GM12874 (cell line): ENCODE measurements at regions not wholly inside any gene's neighbourhood (a gene's known extent, or its start where the extent isn't known, plus 50 kb on each side); places are given as distances from the start of the nearest gene placed in this dataset.

Experiments
- CTCF ChIP-seq: IDR thresholded peaks from 2 replicates; pipeline ENCODE4 v1.5.1; 2011; ENCODE audit warnings: low read depth, mild to moderate bottlenecking, control low read depth, low read length, moderate library complexity; ENCODE audit not compliant: insufficient read depth

- TF ChIP-seq CTCF: no peak
Measured at GRCh38 chr2:236967499-236967783, 118.2 kb upstream of the COPS8 start.

- TF ChIP-seq CTCF: no peak
Measured at GRCh38 chr2:236968101-236968879, 117.4 kb upstream of the COPS8 start.

GRCh38 chr2:236968880-236969534 is 116.7 kb upstream of the COPS8 start:
- TF ChIP-seq CTCF: no peak

DNA sequence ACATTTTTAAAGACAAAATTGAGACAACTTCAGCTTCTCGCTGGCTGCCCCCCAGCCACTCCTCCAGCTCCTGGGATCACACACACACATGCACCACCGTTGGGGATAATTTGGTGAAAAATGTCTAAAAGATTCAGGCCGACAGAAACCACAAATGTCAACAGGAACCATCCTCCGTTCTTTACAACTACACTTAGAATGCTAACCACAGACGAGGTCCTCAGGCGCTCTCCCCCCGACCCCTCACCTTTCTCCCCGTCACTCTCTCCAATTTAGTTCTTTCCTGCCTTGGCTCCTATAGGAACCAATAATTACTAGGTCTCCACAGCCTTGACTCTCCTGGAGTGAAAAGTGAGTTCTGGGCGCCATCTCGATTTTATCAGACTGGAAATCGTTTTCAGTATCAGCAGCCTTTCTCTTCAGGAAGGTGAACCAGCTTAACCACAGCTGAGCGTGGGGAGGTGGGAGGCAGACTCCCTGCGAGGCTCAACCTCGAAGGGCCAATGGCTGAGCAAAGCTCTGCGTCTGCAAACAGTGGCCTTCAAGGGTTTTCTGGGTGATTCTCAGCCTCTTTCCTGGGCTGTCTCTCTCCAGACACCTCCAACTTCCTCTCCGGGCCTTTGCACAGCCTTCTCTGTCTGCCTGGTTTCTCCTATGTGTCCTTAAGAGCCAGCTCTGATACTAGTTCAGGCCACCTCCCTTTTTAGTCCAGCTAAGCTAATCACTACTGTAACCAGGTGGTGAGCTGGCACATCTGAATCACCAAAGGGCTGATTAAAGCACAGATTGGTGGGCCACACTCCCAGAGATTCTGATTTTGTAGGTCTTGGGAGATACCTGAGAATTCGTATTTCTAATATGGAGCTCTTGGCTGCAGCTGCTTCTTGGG is 115.7 kb upstream of the COPS8 start:
- TF ChIP-seq CTCF: no peak

GRCh38 chr2:236970656-236971010 is 115.1 kb upstream of the COPS8 start:
- TF ChIP-seq CTCF: no peak

GRCh38 chr2:236971131-236971821 is 114.4 kb upstream of the COPS8 start:
- no peak for TF ChIP-seq CTCF

- TF ChIP-seq CTCF: no peak
Measured at GRCh38 chr2:236971919-236972381, 113.7 kb upstream of the COPS8 start.
